K562 (cell line): ENCODE measurements at regions not wholly inside any gene's neighbourhood (a gene's known extent, or its start where the extent isn't known, plus 50 kb on each side); places are given as distances from the start of the nearest gene placed in this dataset.

Source experiments
- FOXK2 ChIP-seq, 2 experiments: fragments of 450-650 bp; IDR thresholded peaks in 1 of 2; conservative IDR thresholded peaks in 1 of 2; 2 replicates each; pipeline ENCODE4 v1.6.1; 2016; ENCODE audit warnings: low read depth in 2 of 2, mild to moderate bottlenecking in 1 of 2
- POLR2AphosphoS5 ChIP-seq: IDR thresholded peaks from 2 replicates; pipeline ENCODE4 v1.6.1; 2011; ENCODE audit warnings: mild to moderate bottlenecking, low read depth, low read length, moderate library complexity; ENCODE audit not compliant: control insufficient read depth, insufficient read depth
- TAF15 ChIP-seq: fragments of 200-400 bp; formaldehyde crosslinking; IDR thresholded peaks from 2 replicates; pipeline ENCODE4 v1.6.1; 2017; ENCODE audit warnings: mild to moderate bottlenecking, low read depth, low read length, moderate library complexity
- TF ChIP-seq, protein P1 (sequence below), 3 experiments: IDR thresholded peaks in 2 of 3; conservative IDR thresholded peaks in 1 of 3; 2 replicates each; pipeline ENCODE4 v1.5.1; 2011 to 2012; ENCODE audit warnings: low read length in 3 of 3, mild to moderate bottlenecking in 3 of 3, control low read depth in 2 of 3, improper control_type of control experiment in 1 of 3, inconsistent platforms in 1 of 3, low read depth in 1 of 3, mixed read lengths in 1 of 3, moderate library complexity in 1 of 3; ENCODE audit not compliant: insufficient read depth in 2 of 3

DNA sequence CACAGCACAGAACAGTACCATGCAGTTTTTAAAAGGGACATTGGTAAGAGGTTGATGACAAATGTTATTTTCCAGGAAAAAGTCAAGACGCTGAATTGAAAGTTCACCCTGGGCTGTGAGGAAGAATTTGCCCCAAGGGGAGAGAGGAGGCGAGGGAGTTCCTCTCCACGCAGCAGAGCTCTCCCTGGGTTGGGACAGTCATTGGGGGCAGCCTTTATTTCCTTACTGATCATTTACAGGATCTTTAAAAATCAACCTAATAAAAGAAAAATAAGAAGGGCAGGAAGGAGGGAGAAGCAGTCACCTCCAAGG is 49.9 kb upstream of the WNT7B start:
- no peak for TF ChIP-seq TAF15
- TF ChIP-seq, protein P1, sequence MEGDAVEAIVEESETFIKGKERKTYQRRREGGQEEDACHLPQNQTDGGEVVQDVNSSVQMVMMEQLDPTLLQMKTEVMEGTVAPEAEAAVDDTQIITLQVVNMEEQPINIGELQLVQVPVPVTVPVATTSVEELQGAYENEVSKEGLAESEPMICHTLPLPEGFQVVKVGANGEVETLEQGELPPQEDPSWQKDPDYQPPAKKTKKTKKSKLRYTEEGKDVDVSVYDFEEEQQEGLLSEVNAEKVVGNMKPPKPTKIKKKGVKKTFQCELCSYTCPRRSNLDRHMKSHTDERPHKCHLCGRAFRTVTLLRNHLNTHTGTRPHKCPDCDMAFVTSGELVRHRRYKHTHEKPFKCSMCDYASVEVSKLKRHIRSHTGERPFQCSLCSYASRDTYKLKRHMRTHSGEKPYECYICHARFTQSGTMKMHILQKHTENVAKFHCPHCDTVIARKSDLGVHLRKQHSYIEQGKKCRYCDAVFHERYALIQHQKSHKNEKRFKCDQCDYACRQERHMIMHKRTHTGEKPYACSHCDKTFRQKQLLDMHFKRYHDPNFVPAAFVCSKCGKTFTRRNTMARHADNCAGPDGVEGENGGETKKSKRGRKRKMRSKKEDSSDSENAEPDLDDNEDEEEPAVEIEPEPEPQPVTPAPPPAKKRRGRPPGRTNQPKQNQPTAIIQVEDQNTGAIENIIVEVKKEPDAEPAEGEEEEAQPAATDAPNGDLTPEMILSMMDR (IDR thresholded peaks at IDR 0.05 in 2 of 3, conservative IDR thresholded peaks at IDR 0.05 in 1 of 3; ENCODE audit: insufficient read depth in 2 of 3, low read depth in 1 of 3, low read length in 3 of 3): no peak
- TF ChIP-seq FOXK2 (conservative IDR thresholded peaks at IDR 0.05 in 1 of 2, IDR thresholded peaks at IDR 0.05 in 1 of 2; ENCODE audit: low read depth in 2 of 2): no peak
- TF ChIP-seq POLR2AphosphoS5: no peak
